ENCODE measurements at regions not wholly inside any gene's neighbourhood (a gene's known extent, or its start where the extent isn't known, plus 50 kb on each side); places are given as distances from the start of the nearest gene placed in this dataset.

DNA sequence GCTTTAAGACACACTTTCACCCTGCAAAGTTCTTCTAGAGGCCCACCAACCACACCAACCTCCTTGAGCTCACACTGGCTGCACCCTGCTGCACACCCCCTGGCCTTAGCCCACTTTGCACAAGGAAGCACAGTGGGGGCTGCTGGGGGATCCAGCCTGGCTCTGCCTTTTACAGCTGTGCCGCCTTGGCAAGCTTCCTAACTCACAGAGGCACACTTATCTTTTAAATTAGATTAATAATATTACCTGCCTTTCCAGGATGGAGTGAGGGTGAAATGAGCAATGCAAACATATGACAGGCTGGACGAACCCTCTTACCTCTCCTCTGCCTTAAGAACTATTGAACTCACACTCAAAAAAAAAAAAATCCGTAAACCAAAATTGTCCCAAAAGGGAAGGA lies 715.8 kb upstream of the ID2 start:
- H3K4me3 ChIP-seq (ENCODE audit: low read depth, low read length) = no peak overlapping the region
- TF ChIP-seq, protein P1, sequence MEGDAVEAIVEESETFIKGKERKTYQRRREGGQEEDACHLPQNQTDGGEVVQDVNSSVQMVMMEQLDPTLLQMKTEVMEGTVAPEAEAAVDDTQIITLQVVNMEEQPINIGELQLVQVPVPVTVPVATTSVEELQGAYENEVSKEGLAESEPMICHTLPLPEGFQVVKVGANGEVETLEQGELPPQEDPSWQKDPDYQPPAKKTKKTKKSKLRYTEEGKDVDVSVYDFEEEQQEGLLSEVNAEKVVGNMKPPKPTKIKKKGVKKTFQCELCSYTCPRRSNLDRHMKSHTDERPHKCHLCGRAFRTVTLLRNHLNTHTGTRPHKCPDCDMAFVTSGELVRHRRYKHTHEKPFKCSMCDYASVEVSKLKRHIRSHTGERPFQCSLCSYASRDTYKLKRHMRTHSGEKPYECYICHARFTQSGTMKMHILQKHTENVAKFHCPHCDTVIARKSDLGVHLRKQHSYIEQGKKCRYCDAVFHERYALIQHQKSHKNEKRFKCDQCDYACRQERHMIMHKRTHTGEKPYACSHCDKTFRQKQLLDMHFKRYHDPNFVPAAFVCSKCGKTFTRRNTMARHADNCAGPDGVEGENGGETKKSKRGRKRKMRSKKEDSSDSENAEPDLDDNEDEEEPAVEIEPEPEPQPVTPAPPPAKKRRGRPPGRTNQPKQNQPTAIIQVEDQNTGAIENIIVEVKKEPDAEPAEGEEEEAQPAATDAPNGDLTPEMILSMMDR (IDR thresholded peaks at IDR 0.05; ENCODE audit: low read depth, low read length) = no peak

DNA sequence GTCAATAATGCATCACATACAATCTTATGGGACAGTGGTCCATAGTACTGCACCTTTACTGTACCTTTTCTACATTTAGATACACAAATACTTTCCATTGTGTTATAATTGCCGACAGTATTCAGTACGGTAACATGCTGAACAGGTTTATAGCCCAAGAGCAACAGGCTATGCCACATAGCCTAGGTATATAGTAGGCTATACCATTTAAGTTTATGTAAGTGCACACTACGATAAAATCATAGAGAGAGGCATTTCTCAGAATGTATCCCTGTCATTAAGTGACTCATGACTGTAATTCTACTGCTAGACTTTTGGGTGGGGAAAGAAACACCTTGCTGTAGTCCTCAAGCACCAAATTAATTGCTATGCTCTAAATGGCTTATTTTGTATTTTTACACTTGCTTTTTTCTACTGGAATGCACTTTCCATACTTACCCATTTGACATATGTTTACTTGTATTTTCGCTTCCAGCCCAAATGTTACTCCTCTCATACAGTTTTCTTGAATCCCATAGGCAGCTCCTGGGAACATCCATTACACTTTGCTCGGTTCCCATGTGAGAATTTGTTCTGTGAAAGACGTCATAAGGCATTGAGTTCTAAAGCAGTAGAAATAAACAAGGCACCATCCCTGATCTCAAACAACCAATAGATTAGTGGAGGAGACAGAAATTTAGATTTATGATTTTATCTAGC lies 714.0 kb upstream of the ID2 start:
- no peak overlapping the region for H3K4me3 ChIP-seq (ENCODE audit: low read depth, low read length)
- TF ChIP-seq, protein P1 (IDR thresholded peaks at IDR 0.05; ENCODE audit: low read depth, low read length) = no peak

DNA sequence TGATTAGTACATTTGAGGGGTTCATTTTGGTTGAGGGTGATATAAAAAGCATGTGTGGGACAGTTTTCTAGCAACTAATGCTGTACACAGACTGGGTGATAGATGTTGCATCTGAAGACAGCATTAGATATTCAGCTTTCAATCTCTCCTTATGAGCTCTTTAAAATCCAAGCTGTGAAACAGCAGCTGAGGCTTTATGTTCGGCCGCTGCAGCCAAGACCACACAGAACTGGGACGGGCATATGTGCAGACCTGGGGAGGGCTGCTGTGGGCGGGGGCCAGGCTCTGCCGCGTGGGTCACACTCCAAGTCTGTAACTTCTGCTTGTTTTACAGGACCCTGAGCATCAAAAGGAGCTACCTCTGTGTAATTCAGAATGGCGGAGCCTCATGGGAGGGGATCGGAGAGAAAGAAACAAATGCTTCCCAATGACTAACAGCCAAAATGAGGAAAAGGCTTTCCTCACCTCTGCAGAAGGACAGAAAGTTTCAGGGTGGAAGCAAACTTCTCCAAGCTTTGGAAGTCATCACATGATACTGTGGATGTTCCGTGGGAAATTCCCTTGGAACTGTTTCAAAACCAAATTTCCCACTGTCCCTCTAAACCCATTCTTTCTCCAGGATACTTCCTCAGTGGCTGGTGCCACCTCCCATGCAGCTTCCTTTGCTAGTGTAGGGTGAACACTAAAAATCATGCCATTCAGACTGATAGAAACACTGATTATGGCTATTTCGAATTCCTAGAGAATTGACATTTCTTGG lies 711.9 kb upstream of the ID2 start:
- TF ChIP-seq, protein P1 (IDR thresholded peaks at IDR 0.05; ENCODE audit: low read depth, low read length) = no peak

DNA sequence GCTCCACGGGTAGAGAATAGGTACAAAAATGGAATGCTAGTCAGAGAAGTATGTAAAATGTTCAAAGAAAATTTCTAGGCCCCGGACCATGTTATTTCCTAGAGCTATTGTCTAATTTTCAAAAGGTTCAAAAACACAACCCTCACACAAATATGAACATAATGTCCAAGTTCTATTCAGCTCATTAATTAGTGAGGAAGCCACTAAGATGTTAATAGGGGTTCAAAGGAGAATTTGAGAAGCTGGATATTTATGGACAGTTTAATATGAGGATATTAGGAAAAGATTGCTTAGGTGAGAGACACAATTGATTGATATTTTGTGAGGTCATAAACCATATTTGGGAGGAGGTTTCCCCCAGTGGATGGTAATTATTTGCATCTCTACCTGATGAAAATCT lies 710.6 kb upstream of the ID2 start:
- TF ChIP-seq, protein P1 (IDR thresholded peaks at IDR 0.05; ENCODE audit: low read depth, low read length) = no peak
- H3K4me3 ChIP-seq (ENCODE audit: low read depth, low read length) = no peak overlapping the region

More for the DNA sequence above, 711.9 kb upstream of the ID2 start:
- no peak overlapping the region for H3K4me3 ChIP-seq (ENCODE audit: low read depth, low read length)

DNA sequence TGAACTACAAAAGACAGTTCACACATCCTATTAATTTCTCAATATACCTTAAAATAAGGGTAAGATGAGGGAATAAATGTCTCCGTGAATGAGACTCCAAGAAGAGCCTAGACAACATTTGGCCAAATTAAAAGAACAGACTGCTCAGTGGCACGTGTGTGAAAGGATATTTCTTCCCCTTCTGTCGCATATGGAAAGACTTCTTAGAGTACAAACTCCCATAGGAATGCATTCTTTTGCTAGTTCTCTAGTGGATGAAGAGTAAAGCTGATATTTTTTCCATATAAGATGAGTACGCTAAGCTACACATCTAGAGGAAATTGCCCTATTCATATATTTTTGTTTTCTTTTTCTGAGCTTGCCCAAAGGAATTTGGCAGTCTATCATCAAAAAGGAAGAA lies 710.0 kb upstream of the ID2 start:
- TF ChIP-seq, protein P1 (IDR thresholded peaks at IDR 0.05; ENCODE audit: low read depth, low read length) = no peak
- H3K4me3 ChIP-seq (ENCODE audit: low read depth, low read length) = no peak overlapping the region

DNA sequence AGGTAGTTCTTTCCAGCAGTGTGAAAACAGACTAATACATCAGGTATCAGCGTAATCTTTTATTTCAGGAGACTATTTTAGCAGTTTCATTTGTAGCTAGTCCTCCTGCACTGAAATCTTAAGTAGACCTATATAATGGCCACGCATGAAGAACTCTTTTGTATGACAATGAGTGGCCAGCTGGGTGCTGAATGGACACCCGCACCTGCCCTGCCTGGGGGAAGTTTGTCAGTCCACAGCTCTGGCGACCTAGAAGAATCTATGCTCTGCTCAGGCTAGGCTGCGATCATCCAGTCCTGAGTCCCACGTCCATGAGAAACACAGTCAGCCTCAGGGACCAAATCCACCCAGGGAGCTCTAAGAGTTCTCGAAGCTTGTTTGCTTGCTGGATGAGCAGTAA lies 709.2 kb upstream of the ID2 start:
- H3K4me3 ChIP-seq (ENCODE audit: low read depth, low read length) = no peak overlapping the region
- TF ChIP-seq, protein P1 (IDR thresholded peaks at IDR 0.05; ENCODE audit: low read depth, low read length) = no peak

DNA sequence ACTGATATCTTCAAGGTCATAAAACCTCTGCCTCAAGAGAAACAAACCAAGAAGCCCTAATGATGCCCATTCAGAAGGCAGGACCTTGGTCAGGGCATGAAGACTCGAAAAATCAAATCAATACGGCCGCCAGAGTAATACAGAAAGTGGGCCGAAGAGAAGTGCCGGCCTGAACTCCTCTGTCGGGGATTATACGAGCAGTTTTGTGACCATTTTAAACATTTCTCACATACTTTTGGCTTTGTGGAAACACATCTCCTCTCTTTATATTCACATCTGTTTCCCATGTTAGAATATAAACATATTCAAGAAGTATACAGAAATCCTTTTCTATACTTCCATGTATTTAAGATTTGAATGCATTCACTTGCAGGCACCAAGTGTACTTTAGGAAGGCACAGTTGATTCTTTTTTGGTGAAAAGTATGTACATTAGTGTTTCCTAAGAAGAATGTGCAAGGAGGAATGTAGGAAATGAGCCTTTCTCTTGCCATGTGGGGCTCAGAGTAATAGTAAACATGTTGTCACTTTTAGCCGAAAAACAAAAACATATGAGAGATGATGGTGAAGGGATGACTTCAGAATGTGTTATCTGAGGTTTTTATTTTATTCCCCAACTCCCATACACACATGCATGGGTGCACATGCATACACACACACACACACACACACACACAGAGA lies 707.9 kb upstream of the ID2 start:
- H3K4me3 ChIP-seq (ENCODE audit: low read depth, low read length) = no peak overlapping the region
- TF ChIP-seq, protein P1 (IDR thresholded peaks at IDR 0.05; ENCODE audit: low read depth, low read length) = no peak
